Ishikawa (cell line): ENCODE measurements at regions not wholly inside any gene's neighbourhood (a gene's known extent, or its start where the extent isn't known, plus 50 kb on each side); places are given as distances from the start of the nearest gene placed in this dataset.

ENCODE experiments used
- EP300 ChIP-seq: IDR thresholded peaks from 2 replicates; pipeline ENCODE4 v1.6.1; 2012; ENCODE audit warnings: borderline replicate concordance
- TAF1 ChIP-seq: IDR thresholded peaks from 2 replicates; pipeline ENCODE4 v1.6.1; 2012; ENCODE audit warnings: low read depth, mild to moderate bottlenecking

DNA sequence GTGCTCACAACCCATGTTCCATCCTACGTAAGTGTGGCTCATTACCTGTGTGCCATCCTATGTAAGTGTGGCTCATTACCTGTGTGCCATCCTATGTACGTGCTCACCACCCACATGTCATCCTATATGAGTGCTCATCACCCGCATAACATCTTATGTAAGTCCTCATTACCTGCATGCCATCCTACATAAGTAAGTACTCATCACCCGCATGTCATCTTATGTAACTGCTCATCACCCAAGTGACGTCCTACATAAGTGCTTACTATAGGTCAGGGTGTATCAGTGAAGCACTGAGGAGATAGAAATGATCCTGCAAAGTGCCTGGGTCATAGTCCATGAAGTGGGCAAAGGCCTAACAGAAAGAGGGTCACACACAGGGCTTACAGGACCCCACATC, 93.1 kb downstream of the AXIN2 start:
- TF ChIP-seq EP300 (no peak), TAF1 (no peak)
